IPS-18c (cell line): ENCODE measurements at regions not wholly inside any gene's neighbourhood (a gene's known extent, or its start where the extent isn't known, plus 50 kb on each side); places are given as distances from the start of the nearest gene placed in this dataset.

ENCODE experiments used
- H3K4me3 ChIP-seq: 2 replicates; pipeline ENCODE4 v1.7.0; 2013; ENCODE audit warnings: low read depth, mild to moderate bottlenecking, low read length, moderate library complexity; ENCODE audit not compliant: insufficient read depth
- H3K9me3 ChIP-seq: one replicate; pipeline ENCODE4 v1.6.1; 2013; ENCODE audit warnings: mild to moderate bottlenecking, low read length, moderate library complexity; ENCODE audit not compliant: control insufficient read depth, insufficient read depth

DNA sequence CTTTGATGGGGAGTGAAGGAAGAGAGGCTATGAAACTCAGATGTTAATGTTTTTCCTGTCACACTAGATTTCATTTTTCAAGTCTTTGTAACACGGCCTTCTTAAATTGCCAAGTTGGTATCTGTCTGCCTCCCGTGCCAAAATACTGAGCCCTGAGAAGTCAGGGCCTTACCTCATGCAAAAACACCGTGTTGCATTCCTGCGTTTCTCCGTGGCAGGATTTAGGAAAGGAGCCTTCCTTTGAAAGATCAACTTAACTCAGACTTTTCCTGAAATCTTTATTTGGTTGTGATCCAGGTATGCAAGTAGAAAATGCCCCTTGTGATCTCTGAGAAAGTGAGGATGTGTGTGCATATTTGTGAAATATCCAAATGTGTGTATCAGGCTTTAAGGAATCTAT lies 1291.0 kb upstream of the SLC10A2 start:
- Histone ChIP-seq H3K9me3 (no peaks in the 10 kb centered on the region), H3K4me3 (no peak overlapping the region)

DNA sequence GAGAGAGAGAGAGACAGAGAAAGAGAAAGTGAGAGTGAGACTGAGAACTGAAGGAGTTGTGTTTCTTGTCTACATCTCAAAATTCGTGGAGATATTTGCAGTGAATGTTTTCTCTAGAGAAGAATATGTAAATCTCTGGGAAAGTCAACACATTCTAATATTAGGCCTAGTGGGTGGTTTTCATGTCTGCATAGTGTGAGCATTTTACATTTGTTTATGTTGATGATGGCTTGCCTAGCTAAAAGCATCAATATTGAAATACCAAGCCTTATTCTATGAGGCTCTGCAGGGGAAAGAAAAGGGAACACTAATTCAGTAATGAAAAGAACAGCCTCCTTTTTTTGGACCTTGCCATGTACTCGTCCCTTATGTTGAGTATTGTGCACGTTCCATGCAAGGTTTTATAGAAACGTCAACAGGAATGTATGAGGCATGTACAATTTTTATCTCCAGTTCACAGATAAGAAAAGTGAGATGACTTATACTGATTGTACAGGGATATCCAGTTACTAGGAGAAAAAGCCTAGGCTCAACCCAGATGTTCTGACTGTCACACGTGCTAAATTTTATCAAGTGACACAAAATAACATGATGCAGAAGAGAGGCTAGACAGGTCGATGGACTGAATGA lies 1288.9 kb upstream of the SLC10A2 start:
- Histone ChIP-seq H3K9me3 (peaks cover 4% of the 10 kb centered on the region), H3K4me3 (no peak overlapping the region)

- H3K4me3 ChIP-seq: no peak overlapping the region
- H3K9me3 ChIP-seq: no peaks in the 10 kb centered on the region
Observed at GRCh38 chr13:104327211-104327610, 1261.0 kb upstream of the SLC10A2 start.

GRCh38 chr13:104326523-104326922 lies 1260.3 kb upstream of the SLC10A2 start:
- Histone ChIP-seq H3K9me3 (peaks cover 2% of the 10 kb centered on the region), H3K4me3 (no peak overlapping the region)

DNA sequence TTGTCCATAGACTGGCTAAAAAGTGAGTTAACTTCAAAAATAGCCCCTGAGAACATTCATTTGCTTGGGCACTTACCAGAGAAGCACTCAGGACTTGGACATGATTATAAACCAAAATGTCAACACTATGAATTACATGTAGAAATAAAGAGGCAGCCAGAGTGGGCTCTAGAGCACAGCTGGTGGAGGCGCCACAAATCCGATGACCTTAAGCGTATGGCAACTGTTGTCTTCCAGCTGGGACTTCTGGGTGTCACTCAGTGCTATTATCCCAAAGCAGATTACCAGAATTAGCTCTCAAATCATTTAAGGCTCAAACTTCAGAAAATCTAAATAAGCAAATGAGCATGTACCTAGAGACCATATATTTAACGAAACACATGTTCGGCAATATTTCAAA lies 1255.5 kb upstream of the SLC10A2 start:
- H3K4me3 ChIP-seq: no peak overlapping the region
- H3K9me3 ChIP-seq: peaks cover 2% of the 10 kb centered on the region

DNA sequence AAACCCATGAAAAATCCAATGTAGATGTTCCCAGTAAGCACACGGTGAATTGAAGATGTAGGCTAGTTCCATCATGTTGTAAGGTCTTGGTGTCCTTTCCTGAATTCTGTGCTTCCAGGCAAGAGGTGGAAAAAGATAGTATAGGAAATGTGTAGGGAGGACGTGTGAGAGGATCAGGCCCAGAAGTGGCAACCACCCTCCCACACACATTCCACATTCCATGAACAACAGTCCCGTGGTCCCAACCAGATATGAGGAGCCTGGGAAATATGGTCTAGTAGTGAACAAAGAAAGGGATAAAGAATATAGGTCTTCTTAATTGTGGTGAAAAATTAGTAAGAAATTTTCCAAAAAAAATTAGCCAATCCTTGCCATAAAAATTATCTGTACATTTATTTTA lies 1254.2 kb upstream of the SLC10A2 start:
- no peak overlapping the region for H3K4me3 ChIP-seq
- H3K9me3 ChIP-seq: peaks cover 2% of the 10 kb centered on the region

- Histone ChIP-seq H3K9me3 (peaks cover 2% of the 10 kb centered on the region), H3K4me3 (no peak overlapping the region)
Observed at GRCh38 chr13:104318121-104318520, 1251.9 kb upstream of the SLC10A2 start.

DNA sequence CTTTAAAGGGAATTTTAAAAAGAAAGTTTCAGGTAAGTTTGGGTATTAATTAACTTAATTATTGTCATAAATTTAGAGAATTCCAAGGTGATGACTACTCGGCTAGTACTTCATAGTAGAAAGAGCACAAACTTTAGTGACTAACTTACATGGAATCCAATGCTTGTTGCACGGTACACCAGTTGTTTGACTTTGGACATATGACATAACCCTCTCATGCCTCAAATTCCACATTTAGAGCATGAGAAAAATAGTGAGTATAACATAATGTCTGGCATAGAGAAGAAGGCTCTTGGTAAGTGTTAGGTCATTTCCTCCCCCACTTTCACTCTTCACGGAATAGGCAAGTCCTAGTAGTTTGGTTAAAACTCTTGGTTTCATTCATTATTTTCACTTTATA lies 1249.4 kb upstream of the SLC10A2 start:
- H3K9me3 ChIP-seq: no peaks in the 10 kb centered on the region
- H3K4me3 ChIP-seq: no peak overlapping the region

DNA sequence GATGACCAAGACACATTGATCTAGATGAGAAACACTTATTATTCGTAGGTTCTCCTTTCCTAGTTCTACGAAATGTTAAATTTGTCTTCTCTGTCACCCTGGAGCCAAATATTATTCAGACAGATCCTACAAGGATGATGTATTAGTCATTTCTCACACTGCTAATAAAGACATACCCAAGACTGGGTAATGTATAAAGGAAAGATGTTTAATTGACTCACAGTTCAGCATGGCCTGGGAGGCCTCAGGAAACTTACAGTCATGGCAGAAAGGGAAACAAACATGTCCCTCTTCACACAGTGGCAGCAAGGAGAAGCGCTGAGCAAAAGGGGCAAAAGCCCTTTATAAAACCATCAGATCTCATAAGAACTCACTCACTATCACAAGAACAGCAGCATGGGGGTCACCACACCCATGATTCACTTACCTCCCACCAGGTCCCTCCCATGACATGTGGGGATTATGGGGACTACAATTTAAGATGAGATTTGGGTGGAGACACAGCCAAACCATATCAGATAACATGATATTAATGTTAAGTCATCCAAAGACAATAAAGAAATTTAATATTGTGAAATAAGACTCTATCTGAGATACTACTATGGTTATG lies 1248.8 kb upstream of the SLC10A2 start:
- Histone ChIP-seq H3K9me3 (no peaks in the 10 kb centered on the region), H3K4me3 (no peak overlapping the region)

DNA sequence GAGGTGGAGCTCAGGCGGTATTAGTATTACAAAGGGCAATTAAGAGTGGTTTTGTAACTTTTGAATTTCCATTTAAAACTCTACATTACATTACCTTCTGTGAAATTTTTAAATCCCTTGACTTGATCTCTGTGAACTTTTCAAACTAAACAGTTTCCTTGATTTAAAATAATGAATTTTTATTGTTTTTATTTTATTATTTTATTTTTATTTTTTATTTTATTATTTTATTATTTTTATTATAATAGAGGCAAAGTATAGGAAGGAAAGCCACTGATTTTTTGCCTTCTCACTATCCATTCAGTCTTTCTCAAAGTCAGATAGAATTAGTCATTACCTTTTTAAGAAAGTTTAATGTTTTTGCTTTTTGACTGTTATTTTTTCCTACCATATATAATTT lies 1248.1 kb upstream of the SLC10A2 start:
- H3K9me3 ChIP-seq: no peaks in the 10 kb centered on the region
- H3K4me3 ChIP-seq: no peak overlapping the region

GRCh38 chr13:104310861-104311260 lies 1244.6 kb upstream of the SLC10A2 start:
- Histone ChIP-seq H3K4me3 (no peak overlapping the region), H3K9me3 (no peaks in the 10 kb centered on the region)

DNA sequence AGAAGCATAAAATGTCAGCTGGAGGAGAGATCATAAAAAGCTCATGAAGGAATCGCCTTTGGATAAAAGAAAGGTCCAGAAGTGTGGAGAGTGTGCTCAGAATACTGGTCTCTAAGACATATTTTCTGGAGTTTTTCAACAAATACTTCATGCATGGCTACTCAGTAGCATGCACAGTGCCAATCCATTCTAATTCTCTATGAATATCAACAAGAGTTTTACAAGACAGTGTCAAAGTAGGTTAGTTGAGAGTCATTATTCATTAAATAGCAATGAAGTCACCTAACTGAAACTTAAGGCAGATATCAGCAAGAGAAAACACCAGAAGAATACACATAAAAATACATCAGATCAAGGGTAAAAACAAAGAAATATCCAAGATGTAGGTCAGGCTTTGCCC lies 1243.2 kb upstream of the SLC10A2 start:
- Histone ChIP-seq H3K9me3 (no peaks in the 10 kb centered on the region), H3K4me3 (no peak overlapping the region)

GRCh38 chr13:104301171-104301975 lies 1235.2 kb upstream of the SLC10A2 start:
- Histone ChIP-seq H3K4me3 (no peak overlapping the region), H3K9me3 (no peaks in the 10 kb centered on the region)

DNA sequence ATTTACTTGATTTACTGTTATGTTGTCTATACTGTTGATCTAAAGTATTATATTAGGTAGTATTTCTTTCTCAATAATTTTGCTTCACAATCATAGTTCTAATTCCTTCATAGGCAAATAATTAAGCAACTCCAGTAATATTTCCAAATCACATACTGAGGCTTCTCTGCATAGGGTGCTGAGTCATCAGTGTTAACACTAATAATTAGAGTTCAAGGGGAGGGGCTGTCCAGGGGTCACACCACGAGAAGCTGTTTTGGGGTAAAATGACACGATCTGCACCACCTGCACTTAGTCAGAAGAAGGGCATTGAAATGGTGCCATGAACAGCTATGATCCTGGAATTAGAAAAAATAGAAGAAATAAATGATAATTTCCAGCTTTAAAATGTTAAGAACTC lies 1230.9 kb upstream of the SLC10A2 start:
- H3K4me3 ChIP-seq: no peak overlapping the region
- no peaks in the 10 kb centered on the region for H3K9me3 ChIP-seq

- Histone ChIP-seq H3K9me3 (no peaks in the 10 kb centered on the region), H3K4me3 (no peak overlapping the region)
Observed at GRCh38 chr13:104296286-104296685, 1230.1 kb upstream of the SLC10A2 start.

DNA sequence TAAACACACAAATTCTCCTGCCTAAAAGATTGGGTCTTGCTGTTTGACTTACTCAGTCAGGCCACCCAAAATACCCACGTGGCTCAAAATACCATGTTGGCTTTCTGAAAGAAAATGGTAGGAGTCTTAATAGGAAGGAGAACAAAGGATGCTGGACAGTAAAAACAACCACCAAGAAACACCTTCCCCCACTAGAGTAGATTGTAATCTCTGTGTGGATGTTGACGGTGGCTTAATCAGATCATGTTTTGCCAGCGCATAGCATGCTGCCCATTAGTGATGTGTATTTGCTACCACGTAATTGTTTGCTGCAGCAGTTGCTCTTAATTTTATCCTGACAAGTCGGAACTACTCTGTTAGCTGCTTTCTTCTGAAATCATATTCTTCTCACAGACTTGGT lies 1229.3 kb upstream of the SLC10A2 start:
- Histone ChIP-seq H3K4me3 (no peak overlapping the region), H3K9me3 (no peaks in the 10 kb centered on the region)

DNA sequence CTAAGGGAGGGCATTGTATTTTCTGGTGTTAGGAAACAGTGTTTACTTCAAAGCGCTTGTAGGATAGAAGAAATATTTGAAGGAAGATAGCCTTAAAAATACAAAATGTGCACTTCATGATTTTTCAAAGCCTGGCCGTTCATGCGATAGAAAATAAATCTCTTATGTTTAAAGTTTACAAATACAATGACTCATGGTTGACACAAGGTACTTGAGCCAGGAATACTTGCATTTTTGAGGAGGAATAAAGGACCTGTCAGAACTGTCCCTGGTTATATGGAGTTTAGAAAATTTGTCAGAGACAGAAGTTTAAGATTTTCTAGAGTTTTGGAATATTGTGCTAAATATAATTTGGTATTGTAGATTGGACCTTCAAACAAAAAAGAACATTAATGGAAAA lies 1223.2 kb upstream of the SLC10A2 start:
- Histone ChIP-seq H3K4me3 (no peak overlapping the region), H3K9me3 (no peaks in the 10 kb centered on the region)

DNA sequence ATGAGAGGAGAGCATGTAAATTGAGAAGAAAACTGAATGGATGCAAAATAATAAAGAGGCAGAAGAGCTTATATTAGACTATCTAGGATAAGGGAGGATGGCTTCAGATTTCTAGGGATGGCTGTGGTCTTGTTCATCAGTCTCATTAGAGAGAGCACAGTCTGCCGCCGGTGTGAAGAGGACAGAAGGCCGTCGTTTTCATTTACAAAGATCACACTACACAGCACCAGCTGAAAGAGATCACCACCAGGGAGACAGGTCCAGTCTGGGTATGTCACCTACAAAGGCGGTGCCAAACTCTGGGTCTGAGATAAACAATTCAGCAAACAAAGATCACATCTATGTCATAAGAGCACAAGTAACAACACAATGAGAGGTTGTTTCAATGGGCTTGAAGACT lies 1222.3 kb upstream of the SLC10A2 start:
- H3K4me3 ChIP-seq: no peak overlapping the region
- H3K9me3 ChIP-seq: no peaks in the 10 kb centered on the region
